NB4 (cell line): ENCODE measurements at regions not wholly inside any gene's neighbourhood (a gene's known extent, or its start where the extent isn't known, plus 50 kb on each side); places are given as distances from the start of the nearest gene placed in this dataset.

Source experiments
- DNase-seq: peaks from one replicate; pipeline ENCODE4 v3.0.0; 2010; ENCODE audit warnings: low read depth
- H3K4me3 ChIP-seq: one replicate; pipeline ENCODE4 v1.5.1; 2011; ENCODE audit warnings: mild to moderate bottlenecking, low read depth, low read length, moderate library complexity
- CTCF ChIP-seq: IDR thresholded peaks from one replicate; pipeline ENCODE4 v1.5.1; 2012; ENCODE audit warnings: low read depth, low read length
- MAX ChIP-seq: IDR thresholded peaks from 2 replicates; pipeline ENCODE4 v1.6.1; 2011; ENCODE audit warnings: low read depth, low read length
- MYC ChIP-seq: IDR thresholded peaks from 2 replicates; pipeline ENCODE4 v1.6.1; 2011; ENCODE audit warnings: low read depth, low read length
- POLR2A ChIP-seq: IDR thresholded peaks from 2 replicates; pipeline ENCODE4 v1.6.1; 2011; ENCODE audit warnings: mild to moderate bottlenecking; ENCODE audit not compliant: insufficient read length; ENCODE audit errors: extremely low read depth

- no peak for DNase-seq
- no peak overlapping the region for H3K4me3 ChIP-seq
- TF ChIP-seq CTCF (no peak), POLR2A (no peak), MYC (no peak), MAX (no peak)
These were observed 952.9 kb downstream of the DNAJB9 start for GRCh38 chr7:109522585-109522984.

- H3K4me3 ChIP-seq = no peak overlapping the region
- TF ChIP-seq MYC = no peak
- TF ChIP-seq CTCF = no peak
- TF ChIP-seq MAX = no peak
- TF ChIP-seq POLR2A = no peak
- DNase-seq = no peak
These were observed 958.2 kb downstream of the DNAJB9 start for GRCh38 chr7:109527833-109528232.

GRCh38 chr7:109529712-109530111 lies 960.0 kb downstream of the DNAJB9 start:
- H3K4me3 ChIP-seq = no peak overlapping the region

GRCh38 chr7:109532262-109532992 lies 962.8 kb downstream of the DNAJB9 start:
- no peak overlapping the region for H3K4me3 ChIP-seq
- TF ChIP-seq CTCF = no peak
- TF ChIP-seq MAX = no peak
- TF ChIP-seq MYC = no peak
- TF ChIP-seq POLR2A = no peak
- DNase-seq = no peak

More at GRCh38 chr7:109529712-109530111, 960.0 kb downstream of the DNAJB9 start:
- TF ChIP-seq POLR2A (no peak), CTCF (no peak), MAX (no peak), MYC (no peak)
- DNase-seq = no peak

- TF ChIP-seq CTCF (no peak), MYC (no peak), POLR2A (no peak), MAX (no peak)
- H3K4me3 ChIP-seq = no peak overlapping the region
- no peak for DNase-seq
These were observed 976.0 kb downstream of the DNAJB9 start for GRCh38 chr7:109545686-109546085.
